H9 (cell line): ENCODE measurements at regions not wholly inside any gene's neighbourhood (a gene's known extent, or its start where the extent isn't known, plus 50 kb on each side); places are given as distances from the start of the nearest gene placed in this dataset.

Experiments used
- DNase-seq: peaks from one replicate; pipeline ENCODE4 v3.0.0-alpha.2; 2017
- H2AFZ ChIP-seq: one replicate; pipeline ENCODE4 v1.6.1; 2013; ENCODE audit warnings: mild to moderate bottlenecking, low read length, control low read depth, moderate library complexity
- H2AK5ac ChIP-seq: 2 replicates; pipeline ENCODE4 v1.6.1; 2013; ENCODE audit warnings: low read length, control low read depth, mixed read lengths; ENCODE audit not compliant: insufficient read length
- H2BK120ac ChIP-seq: one replicate; pipeline ENCODE4 v1.6.1; 2013; ENCODE audit warnings: low read depth, mild to moderate bottlenecking, low read length, control low read depth, inconsistent platforms; ENCODE audit not compliant: poor library complexity, severe bottlenecking
- H2BK12ac ChIP-seq: 2 replicates; pipeline ENCODE4 v1.6.1; 2013; ENCODE audit warnings: low read length, control low read depth, mixed read lengths, low read depth; ENCODE audit not compliant: insufficient read length
- H2BK15ac ChIP-seq: 2 replicates; pipeline ENCODE4 v1.6.1; 2013; ENCODE audit warnings: low read depth, low read length, control low read depth
- H2BK20ac ChIP-seq: one replicate; pipeline ENCODE4 v1.6.1; 2013; ENCODE audit warnings: low read depth, mild to moderate bottlenecking, low read length, control low read depth, inconsistent platforms; ENCODE audit not compliant: poor library complexity, severe bottlenecking
- H2BK5ac ChIP-seq: 2 replicates; pipeline ENCODE4 v1.6.1; 2013; ENCODE audit warnings: low read length, control low read depth, mixed read lengths; ENCODE audit not compliant: insufficient read length
- H3K14ac ChIP-seq: 2 replicates; pipeline ENCODE4 v1.6.1; 2013; ENCODE audit warnings: low read length, control low read depth; ENCODE audit not compliant: insufficient read depth
- H3K18ac ChIP-seq: 2 replicates; pipeline ENCODE4 v1.6.1; 2013; ENCODE audit warnings: low read depth, mild to moderate bottlenecking, mixed read lengths, low read length, control low read depth; ENCODE audit not compliant: insufficient read length
- H3K23ac ChIP-seq: 2 replicates; pipeline ENCODE4 v1.6.1; 2013; ENCODE audit warnings: low read length, control low read depth, mixed read lengths, low read depth; ENCODE audit not compliant: insufficient read length
- H3K23me2 ChIP-seq: 2 replicates; pipeline ENCODE4 v1.6.1; 2013; ENCODE audit warnings: low read depth, mild to moderate bottlenecking, mixed read lengths, low read length, control low read depth; ENCODE audit not compliant: insufficient read length, poor library complexity, severe bottlenecking
- H3K27ac ChIP-seq: 2 replicates; pipeline ENCODE4 v1.5.1; 2013; ENCODE audit warnings: low read length, control low read depth, mixed read lengths, low read depth; ENCODE audit not compliant: insufficient read length
- H3K27me3 ChIP-seq: 2 replicates; pipeline ENCODE4 v1.6.1; 2013; ENCODE audit warnings: low read length, control low read depth, inconsistent platforms; ENCODE audit not compliant: insufficient read depth
- H3K4ac ChIP-seq: 2 replicates; pipeline ENCODE4 v1.6.1; 2013; ENCODE audit warnings: low read depth, mild to moderate bottlenecking, control low read depth, inconsistent platforms, low read length, moderate library complexity
- H3K4me1 ChIP-seq: 2 replicates; pipeline ENCODE4 v1.6.1; 2013; ENCODE audit warnings: low read length, control low read depth, inconsistent platforms; ENCODE audit not compliant: insufficient read depth
- H3K4me2 ChIP-seq: 2 replicates; pipeline ENCODE4 v1.6.1; 2013; ENCODE audit warnings: low read length, control low read depth, mixed read lengths; ENCODE audit not compliant: insufficient read length, insufficient read depth
- H3K56ac ChIP-seq: 2 replicates; pipeline ENCODE4 v1.6.1; 2013; ENCODE audit warnings: low read depth, mild to moderate bottlenecking, mixed read lengths, low read length, control low read depth; ENCODE audit not compliant: insufficient read length
- H3K79me1 ChIP-seq: 2 replicates; pipeline ENCODE4 v1.6.1; 2013; ENCODE audit warnings: low read depth, mild to moderate bottlenecking, moderate library complexity, low read length, control low read depth, inconsistent platforms; ENCODE audit not compliant: insufficient read depth, poor library complexity, severe bottlenecking
- H3K79me2 ChIP-seq: 2 replicates; pipeline ENCODE4 v1.6.1; 2013; ENCODE audit warnings: low read length, control low read depth, inconsistent platforms; ENCODE audit not compliant: insufficient read depth
- H3K9ac ChIP-seq: 2 replicates; pipeline ENCODE4 v1.6.1; 2013; ENCODE audit warnings: low read length, control low read depth, mixed read lengths; ENCODE audit not compliant: insufficient read length; ENCODE audit errors: extremely low read depth
- H3K9me3 ChIP-seq: one replicate; pipeline ENCODE4 v1.6.1; 2013; ENCODE audit warnings: low read depth, low read length, inconsistent platforms; ENCODE audit not compliant: control insufficient read depth
- H3T11ph ChIP-seq: one replicate; pipeline ENCODE4 v1.6.1; 2013; ENCODE audit warnings: mild to moderate bottlenecking, low read length, control low read depth, inconsistent platforms
- H4K20me1 ChIP-seq: one replicate; pipeline ENCODE4 v1.6.1; 2013; ENCODE audit not compliant: control insufficient read depth, insufficient read length, insufficient read depth
- H4K5ac ChIP-seq: 2 replicates; pipeline ENCODE4 v1.6.1; 2013; ENCODE audit warnings: low read depth, mild to moderate bottlenecking, mixed read lengths, low read length, control low read depth; ENCODE audit not compliant: insufficient read length
- H4K8ac ChIP-seq: replicated peaks from 2 replicates; pipeline ENCODE4 v1.6.1; 2013; ENCODE audit warnings: low read length, control low read depth, mixed read lengths, low read depth; ENCODE audit not compliant: insufficient read length
- H4K91ac ChIP-seq: 2 replicates; pipeline ENCODE4 v1.6.1; 2013; ENCODE audit warnings: low read depth, mild to moderate bottlenecking, moderate library complexity, mixed read lengths, low read length, control low read depth; ENCODE audit not compliant: insufficient read length
- H3K27ac Mint-ChIP-seq, 3 experiments: 2 replicates in 2 of 3; 3 replicates in 1 of 3; pipeline ENCODE4 v1.8.0; 2020 to 2021; ENCODE audit warnings: mixed read lengths in 3 of 3, mild to moderate bottlenecking in 1 of 3, moderate library complexity in 1 of 3
- H3K27me3 Mint-ChIP-seq: 2 replicates; pipeline ENCODE4 v1.8.0; 2021; ENCODE audit warnings: low read depth, mild to moderate bottlenecking, moderate library complexity, mixed read lengths
- H3K36me3 Mint-ChIP-seq, 3 experiments: 2 replicates in 2 of 3; 3 replicates in 1 of 3; pipeline ENCODE4 v1.8.0; 2020 to 2021; ENCODE audit warnings: low read depth in 3 of 3, mixed read lengths in 3 of 3; ENCODE audit not compliant: insufficient read depth in 1 of 3
- H3K4me1 Mint-ChIP-seq, 2 experiments: 2 replicates each; pipeline ENCODE4 v1.8.0; 2020; ENCODE audit warnings: mixed read lengths in 2 of 2
- H3K4me3 Mint-ChIP-seq, 2 experiments: 2 replicates in 1 of 2; 3 replicates in 1 of 2; pipeline ENCODE4 v1.8.0; 2020 to 2021; ENCODE audit warnings: mild to moderate bottlenecking in 2 of 2, mixed read lengths in 2 of 2, moderate library complexity in 1 of 2
- H3K9me3 Mint-ChIP-seq, 2 experiments: 2 replicates in 1 of 2; 3 replicates in 1 of 2; pipeline ENCODE4 v1.8.0; 2020; ENCODE audit warnings: mild to moderate bottlenecking in 2 of 2, mixed read lengths in 2 of 2, moderate library complexity in 1 of 2
- CTCF ChIP-seq: fragments of 200-600 bp; sonication (generic); conservative IDR thresholded peaks from 3 replicates; pipeline ENCODE4 v1.8.0; 2021; ENCODE audit warnings: antibody characterized with exemption, mild to moderate bottlenecking
- WGBS: extraction: QIAGEN DNeasy Blood & Tissue Kit; methylation state at CpG from one replicate; pipeline ENCODE4 v1.1.7; 2013; ENCODE audit warnings: missing lambda C conversion rate, low lambda C conversion rate, mixed read lengths; ENCODE audit not compliant: insufficient read length; ENCODE audit errors: extremely low coverage; 5-methylcytosine and 5-hydroxymethylcytosine counted together

GRCh38 chr18:78696698-78697435 lies 282.8 kb upstream of the SALL3 start:
- Histone ChIP-seq H2BK12ac (no peak overlapping the region), H3K4me1 (no peaks in the 10 kb centered on the region), H4K20me1 (no peaks in the 10 kb centered on the region), H3K9me3 (no peaks in the 10 kb centered on the region), H2AK5ac (no peak overlapping the region), H3K4ac (no peak overlapping the region), H3K27me3 (no peaks in the 10 kb centered on the region), H4K8ac (no peak overlapping the region), H4K5ac (no peak overlapping the region), H3K56ac (no peak overlapping the region), H3K4me2 (no peak overlapping the region), H3K79me2 (no peaks in the 10 kb centered on the region), H2AFZ (no peak overlapping the region), H2BK15ac (no peak overlapping the region), H3K27ac (no peak overlapping the region), H3T11ph (no peak overlapping the region), H3K79me1 (no peaks in the 10 kb centered on the region), H3K18ac (no peak overlapping the region), H2BK120ac (no peak overlapping the region), H3K9ac (no peak overlapping the region), H4K91ac (no peak overlapping the region), H3K23ac (no peak overlapping the region), H2BK20ac (no peak overlapping the region), H3K14ac (no peak overlapping the region), H2BK5ac (no peak overlapping the region), H3K23me2 (no peaks in the 10 kb centered on the region)
- H3K4me3 Mint-ChIP-seq, result no peak overlapping the region
- DNase-seq, result no peak
- H3K4me1 Mint-ChIP-seq, result peaks cover 3 to 24% of the 10 kb centered on the region in 2 experiments
- no peak for TF ChIP-seq CTCF
- 0 out of 7 replicates have a peak, but pooled peaks cover 0 to 2% (median 0%) of the 10 kb centered on the region in 3 experiments for H3K36me3 Mint-ChIP-seq
- H3K27me3 Mint-ChIP-seq, result peaks cover 7% of the 10 kb centered on the region
- WGBS, result no CpG with 5 or more reads among the region's 21 CpGs
- H3K9me3 Mint-ChIP-seq, result no peaks in the 10 kb centered on the region; a peak in 1 of 5 replicates
- no peak overlapping the region; a peak in 1 of 7 replicates for H3K27ac Mint-ChIP-seq
